ENCODE measurements at regions not wholly inside any gene's neighbourhood (a gene's known extent, or its start where the extent isn't known, plus 50 kb on each side); places are given as distances from the start of the nearest gene placed in this dataset.
"Not testable (repeated sequence)": the region's sequence is repeated elsewhere in the genome, so short reads cannot be mapped to it uniquely, and the experiment has no call there.

DNA sequence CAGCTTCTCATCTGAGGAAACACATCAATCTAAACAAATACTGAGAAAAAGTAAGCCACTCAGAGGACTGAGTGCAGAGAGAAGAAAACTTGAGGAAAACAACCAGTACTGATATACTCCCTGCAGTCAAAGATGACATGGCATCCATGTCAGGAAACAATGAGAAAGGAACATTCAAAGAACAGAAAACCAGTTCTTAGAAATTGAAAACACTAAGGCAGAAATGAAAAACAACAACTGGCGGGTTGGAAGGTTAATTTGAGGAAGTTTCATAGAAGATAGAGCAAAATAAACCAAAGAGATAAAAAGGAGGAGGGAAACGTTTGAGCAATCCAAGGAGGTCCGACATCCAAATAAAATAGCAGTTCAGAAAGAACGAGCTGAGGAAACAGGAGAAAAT lies 475.2 kb downstream of the HINT1 start:
- intact Hi-C loops (cut with micrococcal nuclease) = no loop called here
- Mint-ChIP-seq H3K4me1 (peaks cover 2% of the 10 kb centered on the region), H3K27ac (no peak overlapping the region), H3K4me3 (no peak overlapping the region), H3K27me3 (peaks cover 16% of the 10 kb centered on the region), H3K9me3 (no peaks in the 10 kb centered on the region), H3K36me3 (ENCODE audit: low read depth) (no peaks in the 10 kb centered on the region)
- no peak for DNase-seq

DNA sequence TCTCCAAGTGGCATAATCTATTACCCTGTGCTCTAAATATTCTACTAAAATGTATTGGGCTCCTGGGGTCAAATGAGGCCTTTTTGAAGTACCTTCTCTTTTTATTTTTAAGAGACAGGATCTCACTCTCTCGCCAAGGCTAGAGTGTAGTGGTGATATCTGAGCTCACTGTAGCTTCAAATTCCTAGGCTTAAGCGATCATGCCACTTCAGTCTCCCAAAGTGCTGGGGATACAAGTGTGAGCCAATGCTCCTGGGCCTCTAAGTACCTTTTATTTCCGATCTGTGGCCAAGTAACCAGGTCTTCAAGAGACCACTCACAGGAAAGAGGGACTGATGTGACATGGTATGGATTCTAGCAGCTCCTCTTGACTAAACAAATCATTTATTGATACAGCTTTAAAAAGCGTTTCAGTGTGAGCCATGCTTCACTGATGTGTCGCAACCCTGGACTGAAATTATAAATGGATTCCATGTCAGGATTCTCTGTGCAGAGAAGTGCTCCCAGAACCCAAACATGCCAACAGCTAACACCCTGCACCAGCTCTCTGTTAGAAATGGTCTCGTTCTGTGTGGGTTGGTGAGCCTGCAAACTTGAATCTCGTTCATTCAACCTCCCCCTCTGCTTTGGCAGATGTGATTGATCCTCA lies 477.8 kb downstream of the HINT1 start:
- Mint-ChIP-seq H3K27ac (no peak overlapping the region), H3K36me3 (ENCODE audit: low read depth) (no peaks in the 10 kb centered on the region), H3K4me3 (no peak overlapping the region), H3K9me3 (no peaks in the 10 kb centered on the region), H3K4me1 (peaks cover 2% of the 10 kb centered on the region), H3K27me3 (peaks cover 16% of the 10 kb centered on the region)
- intact Hi-C loops (cut with micrococcal nuclease) = no loop called here
- no peak for DNase-seq

DNA sequence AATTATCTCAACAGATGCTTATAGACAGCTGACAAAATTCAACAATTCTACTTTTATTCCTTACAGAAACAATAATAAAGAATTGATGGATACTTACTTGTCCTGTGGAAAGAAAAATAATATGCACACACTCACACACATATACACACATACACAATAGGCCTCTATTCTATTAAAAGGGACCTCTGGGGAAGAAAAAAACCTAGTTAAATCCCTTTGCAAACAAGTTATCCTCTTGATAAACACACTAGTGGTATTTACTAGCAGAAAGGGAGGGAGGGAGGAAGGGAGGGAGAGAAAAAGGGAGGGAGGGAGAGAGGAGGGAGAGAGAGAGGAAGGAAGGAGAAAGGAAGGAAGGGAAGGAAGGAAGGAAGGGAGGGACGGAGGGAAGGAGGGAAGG lies 486.4 kb downstream of the HINT1 start:
- no peak for DNase-seq
- no peaks in the 10 kb centered on the region for H3K36me3 Mint-ChIP-seq (ENCODE audit: low read depth)
- no peaks in the 10 kb centered on the region for H3K9me3 Mint-ChIP-seq
- no peak overlapping the region for H3K27ac Mint-ChIP-seq
- no peak overlapping the region for H3K4me3 Mint-ChIP-seq
- peaks cover 2% of the 10 kb centered on the region for H3K27me3 Mint-ChIP-seq
- no peaks in the 10 kb centered on the region for H3K4me1 Mint-ChIP-seq
- intact Hi-C loops (cut with micrococcal nuclease) = no loop called here

DNA sequence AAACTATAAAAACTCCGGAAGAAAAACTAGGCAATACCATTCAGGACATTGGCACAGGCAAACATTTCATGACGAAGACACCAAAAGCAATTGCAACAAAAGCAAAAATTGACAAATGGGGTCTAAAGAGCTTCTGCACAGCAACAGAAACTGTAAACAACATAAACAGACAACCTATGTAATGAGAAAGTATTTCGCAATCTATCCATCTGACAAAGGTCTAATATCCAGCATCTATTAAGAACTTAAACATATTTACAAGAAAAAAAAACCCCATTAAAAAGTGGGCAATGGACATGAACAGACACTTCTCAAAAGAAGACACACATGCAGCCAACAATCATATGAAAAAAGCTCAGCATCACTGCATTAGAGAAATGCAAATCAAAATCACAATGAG lies 498.6 kb downstream of the HINT1 start:
- no peaks in the 10 kb centered on the region for H3K36me3 Mint-ChIP-seq (ENCODE audit: low read depth)
- H3K4me3 Mint-ChIP-seq = no peak overlapping the region
- no peak for DNase-seq
- H3K27me3 Mint-ChIP-seq = no peaks in the 10 kb centered on the region
- no peak overlapping the region for H3K27ac Mint-ChIP-seq
- no peaks in the 10 kb centered on the region for H3K4me1 Mint-ChIP-seq
- H3K9me3 Mint-ChIP-seq = no peaks in the 10 kb centered on the region
- intact Hi-C loops (cut with micrococcal nuclease) = no loop called here

DNA sequence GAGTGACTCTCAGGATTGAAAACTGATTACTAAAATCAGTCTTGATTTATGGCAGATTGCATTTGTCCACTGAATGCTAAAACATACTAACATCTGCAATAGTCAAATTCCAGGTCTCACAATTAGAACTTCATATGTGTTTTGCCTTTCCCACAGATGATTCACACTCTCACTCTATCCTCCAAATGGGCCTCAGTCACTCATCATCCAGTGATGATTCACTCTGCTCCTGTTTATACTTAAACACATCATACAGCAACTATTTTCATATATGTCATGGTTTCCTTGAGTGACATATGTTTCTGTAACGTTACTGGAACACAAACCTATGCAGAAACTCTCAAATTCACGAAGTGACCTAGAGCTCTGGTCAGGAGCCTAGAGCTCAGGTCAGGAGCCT lies 512.9 kb downstream of the HINT1 start:
- DNase-seq = no peak
- Mint-ChIP-seq H3K4me3 (no peak overlapping the region), H3K27me3 (no peaks in the 10 kb centered on the region), H3K4me1 (no peaks in the 10 kb centered on the region), H3K9me3 (no peaks in the 10 kb centered on the region), H3K36me3 (ENCODE audit: low read depth) (no peaks in the 10 kb centered on the region), H3K27ac (no peak overlapping the region)
- intact Hi-C loops (cut with micrococcal nuclease) = no loop called here

DNA sequence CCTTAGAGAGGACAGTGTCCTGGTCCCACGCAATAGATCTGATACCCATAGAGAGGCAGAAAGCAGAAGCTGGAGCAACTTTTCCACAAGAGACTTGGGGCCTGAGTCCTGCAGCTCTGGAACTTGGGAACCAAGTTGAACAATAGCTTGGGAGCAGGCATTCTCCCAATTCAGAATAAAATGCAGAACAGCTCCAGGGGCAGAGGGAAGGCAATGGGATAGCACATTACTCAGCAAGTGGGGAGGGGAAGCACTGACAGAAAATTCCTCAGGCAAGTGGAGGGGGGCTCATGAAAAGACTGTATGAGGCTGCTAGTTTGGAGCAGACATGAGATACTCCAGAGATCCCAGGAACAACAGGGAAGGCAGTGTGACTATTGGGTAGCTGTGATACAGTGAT lies 513.6 kb downstream of the HINT1 start:
- no peaks in the 10 kb centered on the region for H3K27me3 Mint-ChIP-seq
- no peak overlapping the region for H3K4me3 Mint-ChIP-seq
- H3K9me3 Mint-ChIP-seq = no peaks in the 10 kb centered on the region
- intact Hi-C loops (cut with micrococcal nuclease) = no loop called here
- no peaks in the 10 kb centered on the region for H3K36me3 Mint-ChIP-seq (ENCODE audit: low read depth)
- H3K4me1 Mint-ChIP-seq = no peaks in the 10 kb centered on the region
- no peak for DNase-seq
- H3K27ac Mint-ChIP-seq = no peak overlapping the region

DNA sequence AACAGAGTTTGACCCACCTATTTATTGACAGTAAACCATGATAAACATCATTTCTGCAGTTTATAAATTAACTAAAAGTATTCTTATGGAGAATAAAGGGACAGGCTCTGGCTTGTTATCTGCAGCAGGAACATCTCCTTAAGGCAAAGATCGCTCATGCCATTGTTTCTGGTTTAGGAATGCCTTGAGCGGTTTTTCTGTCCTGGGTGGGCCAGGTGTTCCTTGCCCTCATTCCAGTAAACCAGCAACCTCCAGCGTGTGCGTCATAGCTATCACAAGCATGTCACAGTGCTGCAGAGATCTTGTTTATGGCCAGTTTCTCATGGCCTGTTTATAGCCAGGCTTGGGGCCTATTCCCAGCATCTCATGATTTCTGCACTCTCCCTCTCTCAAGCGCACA lies 521.7 kb downstream of the HINT1 start:
- no peak overlapping the region for H3K27ac Mint-ChIP-seq
- H3K9me3 Mint-ChIP-seq = no peaks in the 10 kb centered on the region
- DNase-seq = no peak
- intact Hi-C loops (cut with micrococcal nuclease) = no loop called here
- no peak overlapping the region for H3K4me3 Mint-ChIP-seq
- H3K27me3 Mint-ChIP-seq = no peaks in the 10 kb centered on the region
- no peaks in the 10 kb centered on the region for H3K4me1 Mint-ChIP-seq
- no peaks in the 10 kb centered on the region for H3K36me3 Mint-ChIP-seq (ENCODE audit: low read depth)

DNA sequence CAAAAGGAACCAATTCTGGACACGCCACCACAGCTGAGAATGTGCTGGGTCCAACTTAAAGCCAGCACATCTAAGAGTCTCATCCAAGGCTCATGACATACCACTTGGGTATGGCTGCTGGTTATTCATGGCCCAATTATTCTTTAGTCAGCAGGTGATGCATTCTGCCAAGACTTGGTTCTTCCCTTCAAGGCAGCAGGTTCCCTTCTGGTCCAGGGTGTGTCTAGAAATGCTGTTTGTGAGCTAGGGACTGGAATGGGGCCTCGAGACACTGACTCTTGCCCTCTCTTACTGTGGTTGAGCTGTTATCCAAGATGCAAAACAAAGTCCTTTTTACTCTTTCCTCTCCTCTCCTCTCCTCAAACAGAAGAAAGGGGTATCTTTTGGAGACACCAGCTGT lies 522.6 kb downstream of the HINT1 start:
- Mint-ChIP-seq H3K27ac (no peak overlapping the region), H3K27me3 (no peaks in the 10 kb centered on the region), H3K36me3 (ENCODE audit: low read depth) (no peaks in the 10 kb centered on the region), H3K4me1 (no peaks in the 10 kb centered on the region), H3K4me3 (no peak overlapping the region), H3K9me3 (no peaks in the 10 kb centered on the region)
- intact Hi-C loops (cut with micrococcal nuclease) = no loop called here
- no peak for DNase-seq

DNA sequence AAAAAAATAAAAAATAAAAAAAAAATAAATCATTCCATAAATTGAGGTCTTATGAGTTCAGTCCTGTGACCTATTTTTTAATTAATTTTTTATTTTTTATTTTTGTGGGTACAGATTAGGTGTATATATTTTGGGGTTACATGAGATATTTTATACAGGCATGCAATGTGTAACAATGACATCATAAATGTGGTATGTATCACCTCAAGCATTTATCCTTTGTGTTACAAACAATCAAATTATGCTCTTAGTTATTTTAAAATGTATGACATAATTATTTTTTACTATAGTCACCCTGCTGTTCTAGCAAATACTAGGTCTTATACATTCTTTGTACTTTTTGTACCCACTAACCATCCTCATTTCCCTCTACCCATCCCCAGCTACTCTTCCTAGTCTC lies 537.9 kb downstream of the HINT1 start:
- H3K4me3 Mint-ChIP-seq = no peak overlapping the region
- H3K4me1 Mint-ChIP-seq = no peaks in the 10 kb centered on the region
- no peak overlapping the region for H3K27ac Mint-ChIP-seq
- peaks cover under 1% of the 10 kb centered on the region for H3K9me3 Mint-ChIP-seq
- H3K27me3 Mint-ChIP-seq = no peaks in the 10 kb centered on the region
- DNase-seq = no peak
- intact Hi-C loops (cut with micrococcal nuclease) = no loop called here
- H3K36me3 Mint-ChIP-seq (ENCODE audit: low read depth) = no peaks in the 10 kb centered on the region

DNA sequence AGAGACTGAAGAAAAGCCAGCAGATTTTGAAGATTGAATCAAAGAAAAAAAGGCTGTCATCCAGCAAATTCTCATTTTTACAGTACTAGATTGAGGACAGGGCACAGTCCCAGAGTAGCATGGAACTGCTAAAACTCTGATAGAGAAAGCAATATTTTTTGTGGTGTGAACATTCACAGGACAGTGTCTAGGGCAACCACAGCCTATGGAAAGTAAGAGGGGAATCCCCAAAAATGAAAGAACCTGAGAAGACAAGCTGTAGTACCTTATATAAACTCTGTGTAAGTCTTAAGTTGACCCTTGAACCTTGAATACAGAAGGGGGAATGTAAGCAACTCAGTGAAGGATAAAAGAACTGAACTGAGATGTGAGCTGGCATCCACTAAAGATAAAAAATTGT lies 540.3 kb downstream of the HINT1 start:
- DNase-seq = no peak
- no peaks in the 10 kb centered on the region for H3K36me3 Mint-ChIP-seq (ENCODE audit: low read depth)
- no peaks in the 10 kb centered on the region for H3K9me3 Mint-ChIP-seq
- no peaks in the 10 kb centered on the region for H3K4me1 Mint-ChIP-seq
- intact Hi-C loops (cut with micrococcal nuclease) = no loop called here
- H3K27me3 Mint-ChIP-seq = no peaks in the 10 kb centered on the region
- no peak overlapping the region for H3K27ac Mint-ChIP-seq
- no peak overlapping the region for H3K4me3 Mint-ChIP-seq

DNA sequence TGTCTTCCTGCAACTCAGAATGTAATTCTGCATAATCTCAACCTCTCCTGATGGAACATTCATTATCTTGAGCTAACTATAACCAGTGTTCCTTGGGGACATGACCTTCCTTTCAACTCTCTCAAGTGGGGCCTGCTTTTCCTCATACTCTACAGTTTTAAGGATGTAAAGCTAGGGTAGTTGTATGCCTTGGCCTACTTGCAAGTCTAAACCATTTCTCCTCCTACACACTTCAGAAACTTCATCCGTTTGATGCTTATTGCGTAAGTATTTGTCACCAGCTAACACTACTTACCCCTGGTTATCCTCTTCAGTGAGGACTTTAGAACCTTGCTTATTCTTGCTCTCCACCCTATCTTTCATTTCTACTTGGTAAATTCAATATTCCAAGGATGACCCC lies 548.9 kb downstream of the HINT1 start:
- intact Hi-C loops (cut with micrococcal nuclease) = no loop called here
- no peaks in the 10 kb centered on the region for H3K27me3 Mint-ChIP-seq
- no peaks in the 10 kb centered on the region for H3K36me3 Mint-ChIP-seq (ENCODE audit: low read depth)

DNA sequence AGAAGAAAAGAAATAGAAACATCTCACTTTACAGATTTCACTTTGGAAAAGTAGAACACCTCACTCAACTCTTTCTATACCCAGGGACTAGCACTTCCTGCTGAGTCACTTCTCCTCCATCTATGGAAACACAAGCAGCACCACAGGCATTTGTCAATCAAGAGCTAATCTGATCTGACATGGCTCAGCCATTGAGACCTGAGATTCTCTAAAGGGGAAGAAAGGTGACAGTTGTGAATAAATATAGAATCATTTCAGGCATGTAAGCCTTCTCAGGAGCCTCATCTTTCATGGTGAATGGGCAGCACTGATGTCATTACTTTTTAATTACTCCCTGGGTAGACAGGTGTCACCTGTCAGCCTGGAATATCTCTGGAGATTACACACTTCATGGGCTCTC lies 559.8 kb downstream of the HINT1 start:
- Mint-ChIP-seq H3K9me3 (no peaks in the 10 kb centered on the region), H3K27ac (no peak overlapping the region), H3K36me3 (ENCODE audit: low read depth) (no peaks in the 10 kb centered on the region), H3K4me1 (no peaks in the 10 kb centered on the region), H3K27me3 (no peaks in the 10 kb centered on the region), H3K4me3 (no peak overlapping the region)
- intact Hi-C loops (cut with micrococcal nuclease) = no loop called here
- DNase-seq = no peak

More for the DNA sequence above, 548.9 kb downstream of the HINT1 start:
- H3K4me1 Mint-ChIP-seq = no peaks in the 10 kb centered on the region
- no peak overlapping the region for H3K27ac Mint-ChIP-seq
- no peak overlapping the region for H3K4me3 Mint-ChIP-seq
- H3K9me3 Mint-ChIP-seq = no peaks in the 10 kb centered on the region
- DNase-seq = no peak

DNA sequence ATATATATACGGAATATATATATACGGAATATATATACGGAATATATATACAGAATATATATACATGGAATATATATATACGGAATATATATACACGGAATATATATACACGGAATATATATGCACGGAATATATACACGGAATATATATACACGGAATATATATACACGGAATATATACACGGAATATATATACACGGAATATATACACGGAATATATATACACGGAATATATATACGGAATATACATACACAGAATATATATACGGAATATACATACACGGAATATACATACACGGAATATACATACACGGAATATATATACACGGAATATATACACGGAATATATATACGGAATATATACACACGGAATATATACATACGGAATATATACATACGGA lies 568.4 kb downstream of the HINT1 start:
- H3K27me3 Mint-ChIP-seq; H3K27ac Mint-ChIP-seq; H3K36me3 Mint-ChIP-seq (ENCODE audit: low read depth); intact Hi-C loops (cut with micrococcal nuclease); DNase-seq; H3K4me3 Mint-ChIP-seq; H3K4me1 Mint-ChIP-seq; H3K9me3 Mint-ChIP-seq: not testable (repeated sequence)

DNA sequence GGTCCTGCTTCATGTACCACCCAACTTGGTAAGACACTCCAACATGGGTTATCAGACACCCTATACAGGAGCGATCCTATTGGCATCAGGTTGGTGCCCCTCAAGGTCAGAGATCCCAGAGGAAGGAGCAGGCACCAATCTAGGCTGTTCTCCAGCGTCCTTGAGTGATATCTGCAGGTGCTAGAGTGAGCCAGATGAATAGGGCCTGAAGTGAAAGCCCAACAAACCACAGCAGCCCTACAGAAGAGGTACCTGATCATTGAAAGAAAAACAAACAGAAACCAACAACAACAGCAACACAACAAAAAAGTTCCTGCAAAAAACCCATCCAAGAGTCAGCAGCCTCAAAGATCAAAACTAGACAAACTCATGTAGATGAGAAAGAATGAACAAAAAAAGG lies 584.8 kb downstream of the HINT1 start:
- H3K36me3 Mint-ChIP-seq (ENCODE audit: low read depth) = no peaks in the 10 kb centered on the region
- H3K27ac Mint-ChIP-seq = no peak overlapping the region
- DNase-seq = no peak
- H3K27me3 Mint-ChIP-seq = no peaks in the 10 kb centered on the region
- H3K9me3 Mint-ChIP-seq = no peaks in the 10 kb centered on the region
- H3K4me1 Mint-ChIP-seq = no peaks in the 10 kb centered on the region
- H3K4me3 Mint-ChIP-seq = no peak overlapping the region
- intact Hi-C loops (cut with micrococcal nuclease) = no loop called here

DNA sequence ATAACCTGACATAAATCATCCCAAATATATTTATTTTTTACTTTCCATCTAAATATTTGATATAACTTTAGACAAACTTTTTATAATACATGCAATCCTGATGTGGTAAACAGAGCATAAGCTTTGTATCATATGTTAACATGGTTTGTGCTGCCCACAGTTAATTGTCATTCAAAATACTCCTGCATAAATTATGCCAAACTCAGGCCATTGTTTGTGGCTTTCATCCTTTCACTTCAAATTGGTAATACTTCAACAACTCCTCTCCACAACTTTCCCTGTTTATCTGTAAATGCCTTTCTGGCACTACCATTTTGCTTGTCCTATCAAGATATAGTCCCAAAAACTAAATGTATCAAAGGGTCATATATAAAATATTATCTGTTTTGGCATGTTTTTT lies 586.7 kb downstream of the HINT1 start:
- Mint-ChIP-seq H3K27ac (no peak overlapping the region), H3K4me1 (no peaks in the 10 kb centered on the region), H3K36me3 (ENCODE audit: low read depth) (no peaks in the 10 kb centered on the region), H3K4me3 (no peak overlapping the region), H3K9me3 (no peaks in the 10 kb centered on the region), H3K27me3 (no peaks in the 10 kb centered on the region)
- intact Hi-C loops (cut with micrococcal nuclease) = no loop called here
- DNase-seq = no peak

Measured in activated CD4-positive, alpha-beta T cell treated with anti-CD3 and anti-CD28 coated beads, Interleukin-2, amount 10 ng/mL, durations not matched to agents 24 days and 14 days (primary cell).